GM19397 (cell line): ENCODE measurements at regions not wholly inside any gene's neighbourhood (a gene's known extent, or its start where the extent isn't known, plus 50 kb on each side); places are given as distances from the start of the nearest gene placed in this dataset.

ENCODE experiments used
- ATAC-seq: cut with Tn5 transposase; IDR thresholded peaks from one replicate; pipeline ENCODE4 v1.9.1; 2021; ENCODE audit warnings: mild to moderate bottlenecking, moderate library complexity; ENCODE audit not compliant: unreplicated experiment

GRCh38 chr6:14722001-14722562 lies 523.8 kb upstream of the JARID2 start:
- ATAC-seq: no peak

GRCh38 chr6:14722704-14723103 lies 523.2 kb upstream of the JARID2 start:
- no peak for ATAC-seq

DNA sequence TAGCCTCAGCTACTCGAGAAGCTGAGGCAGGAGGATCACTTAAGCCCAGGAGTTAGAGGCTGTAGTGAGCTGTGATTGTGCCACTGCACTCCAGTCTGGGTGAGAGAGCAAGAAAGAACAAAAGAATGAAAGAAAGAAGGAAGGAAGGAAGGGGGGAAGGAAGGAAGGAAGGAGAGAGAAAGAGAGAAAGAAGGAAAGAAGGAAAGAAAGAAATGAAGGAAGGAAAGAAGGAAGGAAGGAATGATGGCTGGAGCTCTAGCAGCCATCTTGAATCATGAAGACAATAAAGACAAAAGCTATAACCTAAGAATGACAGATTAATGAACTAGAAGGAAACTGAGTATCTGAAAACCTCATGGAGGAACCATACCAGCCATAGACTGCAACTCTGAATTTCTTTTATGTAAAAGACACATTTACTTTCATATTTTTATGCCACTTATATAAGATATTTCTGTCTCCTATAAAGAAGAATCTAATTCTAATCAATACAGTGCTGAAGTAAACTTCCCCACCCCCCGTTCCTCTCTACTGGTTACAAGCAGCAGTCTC lies 522.3 kb upstream of the JARID2 start:
- no peak for ATAC-seq

- no peak for ATAC-seq
Observed at GRCh38 chr6:14724549-14724948, 521.3 kb upstream of the JARID2 start.

DNA sequence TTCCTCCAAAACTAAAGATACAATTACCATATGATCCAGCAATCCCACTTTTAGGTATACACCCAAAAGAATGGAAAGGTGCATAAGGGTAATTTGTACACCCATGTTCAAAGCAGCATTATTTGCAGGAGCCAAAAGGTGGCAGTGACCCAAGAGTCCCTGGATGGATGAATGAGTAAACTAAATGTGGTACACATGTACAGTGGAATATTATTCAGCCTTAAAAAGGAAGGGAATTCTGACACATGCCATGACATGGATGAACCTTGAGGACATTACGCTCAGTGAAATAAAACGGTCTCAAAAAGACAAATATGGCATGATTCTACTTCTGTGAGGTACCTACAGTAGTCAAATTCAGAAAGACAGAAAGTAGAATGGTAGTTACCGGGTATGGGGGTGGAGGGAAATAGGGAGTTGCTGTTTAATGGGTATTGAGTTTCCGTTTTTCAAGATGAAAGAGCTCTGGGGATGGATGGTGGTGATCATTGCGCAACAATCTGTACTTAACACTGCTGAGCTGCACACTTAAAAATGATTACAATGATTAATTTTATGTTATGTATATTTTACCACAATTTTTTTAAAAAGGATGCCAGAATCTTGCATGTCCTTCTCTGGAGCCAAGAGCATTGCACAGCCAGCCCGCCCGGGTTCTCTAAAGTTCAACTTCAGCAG lies 518.9 kb upstream of the JARID2 start:
- ATAC-seq: no peak

DNA sequence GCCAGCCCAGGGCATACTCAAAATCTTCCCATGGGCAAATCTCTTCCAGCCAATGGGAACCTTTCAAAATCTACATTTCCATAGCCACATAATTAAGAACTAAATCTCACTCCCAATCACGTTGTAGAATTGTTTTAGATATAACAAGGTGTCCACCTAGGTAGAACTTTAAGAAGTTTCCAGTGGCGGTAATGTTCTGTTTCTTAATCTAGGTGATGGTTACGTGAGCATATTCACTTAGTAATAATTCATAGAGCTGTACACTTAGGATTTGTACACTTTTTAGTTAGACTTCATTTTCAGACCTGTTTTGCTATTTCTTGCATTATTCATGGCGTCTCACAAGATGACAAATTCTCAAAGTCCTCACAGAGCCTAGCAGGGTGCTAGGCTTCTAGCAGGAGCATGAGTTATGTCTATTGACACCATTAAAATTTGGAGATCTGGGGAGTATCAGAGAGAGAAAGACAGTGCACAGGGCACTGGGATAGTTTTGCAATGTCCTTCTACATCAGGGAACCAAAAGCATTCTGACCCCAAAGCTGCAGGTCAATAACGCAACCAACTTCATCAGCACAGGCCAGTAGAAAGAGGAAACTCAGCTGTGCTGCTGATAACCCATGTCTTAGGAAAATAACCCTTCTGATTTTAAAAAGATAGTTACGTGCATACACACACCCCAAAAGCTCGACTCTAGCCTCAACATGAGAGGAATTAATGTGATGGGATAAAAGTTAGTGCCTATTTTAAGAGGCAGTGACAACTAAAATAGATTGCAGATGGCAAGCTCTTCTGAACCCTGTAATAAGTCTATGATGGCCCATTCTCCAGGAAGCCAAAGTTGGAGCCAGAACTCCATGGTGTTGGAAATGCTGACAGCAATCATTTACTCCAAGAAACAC lies 518.1 kb upstream of the JARID2 start:
- ATAC-seq: no peak

GRCh38 chr6:14728396-14729024 lies 517.4 kb upstream of the JARID2 start:
- no peak for ATAC-seq

GRCh38 chr6:14729129-14729871 lies 516.6 kb upstream of the JARID2 start:
- peak; percentile 61 for ATAC-seq

GRCh38 chr6:14730654-14731053 lies 515.2 kb upstream of the JARID2 start:
- ATAC-seq: no peak

GRCh38 chr6:14731611-14732010 lies 514.3 kb upstream of the JARID2 start:
- ATAC-seq: no peak

GRCh38 chr6:14732226-14732843 lies 513.5 kb upstream of the JARID2 start:
- no peak for ATAC-seq

DNA sequence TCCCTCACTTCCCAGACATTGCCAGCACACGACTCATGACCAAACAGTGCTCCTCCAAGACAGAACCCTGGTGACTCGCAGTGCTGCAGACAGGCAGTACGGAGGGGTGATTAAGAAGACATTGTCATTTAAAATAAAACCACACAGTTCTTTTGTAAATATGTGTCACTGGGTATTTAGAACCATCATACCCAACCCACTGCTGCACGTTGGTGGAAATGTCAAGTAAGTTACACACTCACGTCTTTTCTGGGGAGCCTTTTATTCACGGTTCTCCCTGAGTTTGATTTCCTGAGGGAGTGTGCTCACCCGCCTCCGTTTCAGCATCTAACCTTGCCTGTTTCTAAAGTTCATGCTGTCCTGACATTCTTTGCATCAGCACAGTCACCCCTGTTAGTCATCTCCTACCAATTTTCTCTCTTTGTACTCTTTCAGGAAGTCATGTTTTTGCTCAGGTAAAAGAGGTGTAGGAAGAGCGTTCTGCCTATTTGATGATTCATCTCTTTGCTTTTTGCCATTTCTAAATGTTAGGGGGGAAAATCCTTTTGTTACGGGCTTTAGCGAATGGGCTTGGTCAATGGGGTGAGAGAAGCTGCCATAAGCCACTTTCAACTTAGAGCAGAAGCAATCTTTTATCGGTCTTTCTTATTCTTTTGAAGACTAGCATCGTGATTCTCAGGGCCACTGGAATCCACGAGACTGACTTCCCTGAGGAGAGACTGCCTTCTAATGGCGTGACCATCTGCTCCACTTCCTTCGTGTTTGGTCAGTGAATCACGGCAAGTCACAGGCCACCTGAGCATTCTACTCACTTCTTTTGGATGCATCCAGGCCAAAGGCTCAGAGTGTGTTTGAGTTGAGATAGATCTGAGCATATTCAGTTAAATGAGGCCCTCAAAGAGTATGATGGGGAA lies 512.8 kb upstream of the JARID2 start:
- no peak for ATAC-seq

DNA sequence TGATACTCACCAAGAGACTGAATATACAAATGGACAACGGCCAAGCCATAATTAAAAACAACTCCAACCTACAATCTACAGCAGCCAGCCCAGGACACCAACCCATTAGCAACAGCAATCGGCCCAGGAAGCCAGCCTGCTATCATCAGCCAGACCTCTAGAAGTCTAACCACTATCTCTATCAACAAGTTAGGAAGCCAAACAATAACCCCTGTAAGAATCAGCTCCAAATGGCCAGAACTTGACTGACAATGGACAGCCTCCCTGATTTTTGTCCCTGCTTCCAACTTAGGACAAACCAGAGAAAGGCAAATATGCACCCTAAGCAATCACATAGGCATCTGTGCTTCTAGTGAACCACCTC lies 511.8 kb upstream of the JARID2 start:
- no peak for ATAC-seq

- peak; percentile 75 for ATAC-seq
Observed at GRCh38 chr6:14734416-14735340, 511.2 kb upstream of the JARID2 start.

DNA sequence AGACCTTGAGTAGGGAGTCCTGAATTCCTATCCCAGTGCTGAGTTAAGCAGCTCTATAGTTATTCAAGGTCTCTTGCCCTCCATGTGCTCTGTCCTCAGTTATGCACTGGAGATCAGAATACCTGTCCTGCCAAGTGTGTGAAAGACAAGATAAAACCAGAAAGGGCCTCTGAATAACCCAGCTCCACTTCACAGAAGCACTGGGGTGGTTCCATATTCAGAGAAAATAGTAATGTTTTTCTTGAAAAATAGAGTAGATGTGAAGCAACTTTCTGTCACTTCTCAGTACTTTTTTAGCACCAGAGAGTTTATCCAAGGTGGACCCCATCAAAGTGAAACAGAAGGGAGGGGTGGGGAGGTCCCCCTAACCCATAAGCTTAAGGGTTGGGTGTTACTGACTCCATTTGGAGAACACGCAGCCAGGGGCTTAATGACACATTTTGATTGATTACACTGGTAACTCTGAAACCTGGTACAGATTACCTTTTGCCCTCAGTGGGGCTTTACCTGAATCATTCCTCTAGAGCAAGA lies 509.8 kb upstream of the JARID2 start:
- ATAC-seq: no peak

GRCh38 chr6:14736554-14736953 lies 509.3 kb upstream of the JARID2 start:
- no peak for ATAC-seq

GRCh38 chr6:14738497-14738896 lies 507.4 kb upstream of the JARID2 start:
- no peak for ATAC-seq

DNA sequence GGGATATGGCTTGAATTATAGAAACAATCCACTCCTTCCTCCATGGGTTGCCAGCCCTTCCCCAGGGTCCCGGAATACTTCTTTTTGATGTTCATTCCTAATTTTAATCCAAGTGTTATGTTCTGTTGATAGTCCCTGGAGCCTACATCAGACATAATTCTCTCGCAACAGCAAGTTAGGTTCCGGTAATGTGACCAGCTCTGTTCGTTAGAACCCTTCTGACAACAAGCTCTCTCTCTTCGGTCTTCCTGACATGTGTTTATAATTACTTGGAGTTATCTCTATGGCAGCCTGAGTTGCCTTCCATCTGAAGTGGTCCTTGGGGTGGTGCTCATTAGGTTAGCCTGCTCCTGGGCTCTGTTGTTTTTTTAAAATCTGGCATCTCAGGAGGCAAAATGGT lies 506.9 kb upstream of the JARID2 start:
- ATAC-seq: no peak
